HG03103 (cell line): ENCODE measurements at regions not wholly inside any gene's neighbourhood (a gene's known extent, or its start where the extent isn't known, plus 50 kb on each side); places are given as distances from the start of the nearest gene placed in this dataset.

Experiments used
- ATAC-seq: cut with Tn5 transposase; IDR thresholded peaks from one replicate; pipeline ENCODE4 v1.9.1; 2021; ENCODE audit warnings: low read depth; ENCODE audit not compliant: unreplicated experiment

- ATAC-seq, result no peak
Observed at GRCh38 chr4:54541426-54542118, 116.2 kb upstream of the KIT start.

GRCh38 chr4:54542119-54542438 is 115.7 kb upstream of the KIT start:
- ATAC-seq, result no peak

- ATAC-seq, result no peak
Observed at GRCh38 chr4:54542540-54543041, 115.2 kb upstream of the KIT start.

GRCh38 chr4:54543088-54543795 is 114.5 kb upstream of the KIT start:
- ATAC-seq, result no peak

GRCh38 chr4:54545663-54546424 is 111.9 kb upstream of the KIT start:
- ATAC-seq, result no peak

- peak; percentile 59 for ATAC-seq
Observed at GRCh38 chr4:54547299-54548097, 110.3 kb upstream of the KIT start.

- ATAC-seq, result peak; percentile 39
Observed at GRCh38 chr4:54548098-54548620, 109.6 kb upstream of the KIT start.

GRCh38 chr4:54548831-54549460 is 108.8 kb upstream of the KIT start:
- ATAC-seq, result no peak

GRCh38 chr4:54550395-54551171 is 107.2 kb upstream of the KIT start:
- no peak for ATAC-seq

GRCh38 chr4:54553001-54553400 is 104.8 kb upstream of the KIT start:
- ATAC-seq, result no peak

- no peak for ATAC-seq
Observed at GRCh38 chr4:54554339-54554990, 103.3 kb upstream of the KIT start.

- ATAC-seq, result no peak
Observed at GRCh38 chr4:54556051-54556450, 101.7 kb upstream of the KIT start.

- ATAC-seq, result no peak
Observed at GRCh38 chr4:54556587-54556986, 101.2 kb upstream of the KIT start.

- no peak for ATAC-seq
Observed at GRCh38 chr4:54558889-54559677, 98.7 kb upstream of the KIT start.

- ATAC-seq, result no peak
Observed at GRCh38 chr4:54560513-54560912, 97.2 kb upstream of the KIT start.

GRCh38 chr4:54561940-54562339 is 95.8 kb upstream of the KIT start:
- no peak for ATAC-seq

GRCh38 chr4:54566608-54567007 is 91.1 kb upstream of the KIT start:
- ATAC-seq, result peak; percentile 44

- ATAC-seq, result no peak
Observed at GRCh38 chr4:54567327-54567726, 90.4 kb upstream of the KIT start.
